HEK293 (cell line): ENCODE measurements at regions not wholly inside any gene's neighbourhood (a gene's known extent, or its start where the extent isn't known, plus 50 kb on each side); places are given as distances from the start of the nearest gene placed in this dataset.

ENCODE experiments used
- CTCF ChIA-PET: fragments of 350-600 bp; formaldehyde crosslinking; extraction: SDS; loops from one replicate; lab custom pipeline; 2021; ENCODE audit warnings: antibody characterized with exemption; lab: Yijun Ruan, JAX
- POLR2A ChIA-PET: fragments of 300-600 bp; formaldehyde crosslinking; extraction: SDS; loops from one replicate; lab custom pipeline; 2020; ENCODE audit warnings: antibody characterized with exemption, inconsistent platforms; lab: Yijun Ruan, JAX
- H3K27ac ChIP-seq: fragments of 200-500 bp; sonication (Bioruptor generic); 2 replicates; pipeline ENCODE4 v1.5.1; 2014; ENCODE audit warnings: low read depth, low read length, control low read depth, inconsistent platforms; ENCODE audit errors: extremely low read depth
- H3K36me3 ChIP-seq, 2 experiments: fragments of 200-500 bp in 1 of 2; sonication (Bioruptor generic) in 1 of 2; 1 replicate in 1 of 2; 2 replicates in 1 of 2; pipeline ENCODE4 v1.5.1; 2014 to 2017; ENCODE audit warnings: inconsistent platforms in 2 of 2, low read length in 2 of 2; ENCODE audit not compliant: control insufficient read depth in 2 of 2, insufficient read depth in 1 of 2
- H3K4me1 ChIP-seq: fragments of 200-500 bp; sonication (Bioruptor generic); 2 replicates; pipeline ENCODE4 v1.5.1; 2014; ENCODE audit warnings: mild to moderate bottlenecking, low read length, inconsistent platforms; ENCODE audit not compliant: control insufficient read depth, insufficient read depth
- H3K4me3 ChIP-seq: 2 replicates; pipeline ENCODE4 v1.5.1; 2011; ENCODE audit warnings: low read depth, mild to moderate bottlenecking, control low read depth, low read length, moderate library complexity
- H3K9me3 ChIP-seq: fragments of 200-500 bp; sonication (Bioruptor generic); 2 replicates; pipeline ENCODE4 v1.5.1; 2014; ENCODE audit warnings: low read depth, low read length, inconsistent platforms; ENCODE audit not compliant: control insufficient read depth, insufficient read depth
- ELK4 ChIP-seq: IDR thresholded peaks from 2 replicates; pipeline ENCODE4 v1.6.1; 2011; ENCODE audit warnings: mild to moderate bottlenecking, low read depth, low read length, borderline replicate concordance
- HOXC10 ChIP-seq: sonication (generic); formaldehyde crosslinking; IDR thresholded peaks from 2 replicates; pipeline ENCODE4 v1.8.1; 2023; ENCODE audit warnings: mild to moderate bottlenecking, missing genetic modification reagents
- HOXD13 ChIP-seq: sonication (generic); formaldehyde crosslinking; IDR thresholded peaks from 2 replicates; pipeline ENCODE4 v1.8.0; 2022; ENCODE audit warnings: missing genetic modification reagents, borderline replicate concordance
- KLF17 ChIP-seq: fragments of 450-650 bp; formaldehyde crosslinking; IDR thresholded peaks from 2 replicates; pipeline ENCODE4 v1.5.1; 2016; ENCODE audit warnings: missing biosample characterization, missing genetic modification characterization
- PRDM4 ChIP-seq: fragments of 450-650 bp; formaldehyde crosslinking; IDR thresholded peaks from 2 replicates; pipeline ENCODE4 v1.5.1; 2017; ENCODE audit warnings: missing biosample characterization, missing genetic modification characterization
- SP2 ChIP-seq: fragments of 450-650 bp; formaldehyde crosslinking; IDR thresholded peaks from 2 replicates; pipeline ENCODE4 v1.5.1; 2016; ENCODE audit warnings: missing biosample characterization, missing genetic modification characterization
- ZBTB49 ChIP-seq: fragments of 450-650 bp; formaldehyde crosslinking; IDR thresholded peaks from 2 replicates; pipeline ENCODE4 v1.5.1; 2016; ENCODE audit warnings: missing biosample characterization, missing genetic modification characterization, low read depth
- ZFP69B ChIP-seq: fragments of 450-650 bp; formaldehyde crosslinking; IDR thresholded peaks from 2 replicates; pipeline ENCODE4 v1.5.1; 2016; ENCODE audit warnings: missing biosample characterization, missing genetic modification characterization
- ZNF140 ChIP-seq: fragments of 450-650 bp; formaldehyde crosslinking; IDR thresholded peaks from 2 replicates; pipeline ENCODE4 v1.5.1; 2016; ENCODE audit warnings: missing biosample characterization, missing genetic modification characterization
- ZNF157 ChIP-seq: fragments of 450-650 bp; formaldehyde crosslinking; IDR thresholded peaks from 2 replicates; pipeline ENCODE4 v1.5.1; 2016; ENCODE audit warnings: missing biosample characterization, missing genetic modification characterization
- ZNF184 ChIP-seq: fragments of 450-650 bp; IDR thresholded peaks from 2 replicates; pipeline ENCODE4 v1.5.1; 2018; ENCODE audit warnings: missing biosample characterization, mild to moderate bottlenecking, missing genetic modification characterization
- ZNF223 ChIP-seq: fragments of 450-650 bp; formaldehyde crosslinking; IDR thresholded peaks from 2 replicates; pipeline ENCODE4 v1.5.1; 2016; ENCODE audit warnings: missing biosample characterization, missing genetic modification characterization
- ZNF239 ChIP-seq: fragments of 450-650 bp; formaldehyde crosslinking; IDR thresholded peaks from 2 replicates; pipeline ENCODE4 v1.5.1; 2016; ENCODE audit warnings: missing biosample characterization, missing genetic modification characterization
- ZNF37A ChIP-seq: fragments of 450-650 bp; IDR thresholded peaks from 2 replicates; pipeline ENCODE4 v1.5.1; 2018; ENCODE audit warnings: missing biosample characterization, missing genetic modification characterization
- ZNF398 ChIP-seq: fragments of 450-650 bp; formaldehyde crosslinking; IDR thresholded peaks from 2 replicates; pipeline ENCODE4 v1.5.1; 2017; ENCODE audit warnings: missing biosample characterization, missing genetic modification characterization
- ZNF600 ChIP-seq: fragments of 450-650 bp; formaldehyde crosslinking; IDR thresholded peaks from 2 replicates; pipeline ENCODE4 v1.5.1; 2016; ENCODE audit warnings: missing biosample characterization, missing genetic modification characterization
- ZNF701 ChIP-seq: fragments of 450-650 bp; formaldehyde crosslinking; IDR thresholded peaks from 2 replicates; pipeline ENCODE4 v1.5.1; 2016; ENCODE audit warnings: missing biosample characterization, missing genetic modification characterization
- ZNF747 ChIP-seq: fragments of 450-650 bp; formaldehyde crosslinking; IDR thresholded peaks from 2 replicates; pipeline ENCODE4 v1.5.1; 2016; ENCODE audit warnings: missing biosample characterization, missing genetic modification characterization
- TF ChIP-seq, protein P1 (sequence below): fragments of 450-650 bp; formaldehyde crosslinking; IDR thresholded peaks from 2 replicates; pipeline ENCODE4 v1.5.1; 2016; ENCODE audit warnings: missing biosample characterization, missing genetic modification characterization
- TF ChIP-seq, protein P2 (sequence below): fragments of 450-650 bp; IDR thresholded peaks from 2 replicates; pipeline ENCODE4 v1.5.1; 2018; ENCODE audit warnings: missing biosample characterization, mild to moderate bottlenecking, missing genetic modification characterization

DNA sequence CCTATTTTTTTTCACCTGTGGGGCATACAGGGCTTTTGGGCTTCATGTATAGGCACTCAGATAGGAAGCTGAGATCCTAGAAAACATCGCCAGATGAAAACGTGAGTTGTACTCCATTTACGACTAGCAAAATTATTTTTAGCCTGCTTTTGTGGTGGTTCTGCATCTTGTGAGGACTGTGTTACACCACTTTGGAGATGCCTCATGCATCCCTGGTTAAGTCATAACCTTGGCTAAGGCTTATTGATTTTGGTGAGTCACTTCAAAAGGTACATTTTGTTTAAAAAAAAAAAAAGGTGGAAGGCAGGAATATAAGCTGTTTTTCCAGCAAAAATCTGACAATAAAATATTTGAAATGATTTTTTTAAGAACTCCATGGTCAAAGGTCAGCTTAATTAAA, 101.8 kb upstream of the OLFM3 start (continued):
- no peak for TF ChIP-seq ELK4
- TF ChIP-seq ZNF398 (tag by site-specific recombination), result no peak

DNA sequence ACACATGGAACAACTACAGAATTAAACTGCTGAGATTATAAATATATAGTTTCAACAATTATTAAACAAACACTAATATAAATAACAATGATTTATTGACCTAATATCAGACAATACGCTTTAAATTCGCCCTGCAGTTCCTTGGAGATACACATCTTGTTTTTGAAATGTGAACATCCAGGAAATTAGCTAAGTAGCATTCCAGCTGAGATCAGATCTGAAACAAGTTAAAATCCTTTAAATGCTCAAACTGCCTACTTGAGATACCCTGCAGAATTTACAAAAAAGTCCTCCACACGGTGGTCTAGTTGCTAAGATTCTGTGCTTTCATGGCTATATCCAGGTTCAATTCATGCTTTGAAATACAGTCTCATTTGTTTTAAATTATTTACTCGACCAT, 101.4 kb upstream of the OLFM3 start:
- TF ChIP-seq ZNF600 (tag by site-specific recombination), result no peak
- TF ChIP-seq ZFP69B (tag by site-specific recombination), result no peak
- no peak for TF ChIP-seq ZNF239
- no peak for TF ChIP-seq HOXD13 (CRISPR knock-in tag)
- TF ChIP-seq, protein P1, sequence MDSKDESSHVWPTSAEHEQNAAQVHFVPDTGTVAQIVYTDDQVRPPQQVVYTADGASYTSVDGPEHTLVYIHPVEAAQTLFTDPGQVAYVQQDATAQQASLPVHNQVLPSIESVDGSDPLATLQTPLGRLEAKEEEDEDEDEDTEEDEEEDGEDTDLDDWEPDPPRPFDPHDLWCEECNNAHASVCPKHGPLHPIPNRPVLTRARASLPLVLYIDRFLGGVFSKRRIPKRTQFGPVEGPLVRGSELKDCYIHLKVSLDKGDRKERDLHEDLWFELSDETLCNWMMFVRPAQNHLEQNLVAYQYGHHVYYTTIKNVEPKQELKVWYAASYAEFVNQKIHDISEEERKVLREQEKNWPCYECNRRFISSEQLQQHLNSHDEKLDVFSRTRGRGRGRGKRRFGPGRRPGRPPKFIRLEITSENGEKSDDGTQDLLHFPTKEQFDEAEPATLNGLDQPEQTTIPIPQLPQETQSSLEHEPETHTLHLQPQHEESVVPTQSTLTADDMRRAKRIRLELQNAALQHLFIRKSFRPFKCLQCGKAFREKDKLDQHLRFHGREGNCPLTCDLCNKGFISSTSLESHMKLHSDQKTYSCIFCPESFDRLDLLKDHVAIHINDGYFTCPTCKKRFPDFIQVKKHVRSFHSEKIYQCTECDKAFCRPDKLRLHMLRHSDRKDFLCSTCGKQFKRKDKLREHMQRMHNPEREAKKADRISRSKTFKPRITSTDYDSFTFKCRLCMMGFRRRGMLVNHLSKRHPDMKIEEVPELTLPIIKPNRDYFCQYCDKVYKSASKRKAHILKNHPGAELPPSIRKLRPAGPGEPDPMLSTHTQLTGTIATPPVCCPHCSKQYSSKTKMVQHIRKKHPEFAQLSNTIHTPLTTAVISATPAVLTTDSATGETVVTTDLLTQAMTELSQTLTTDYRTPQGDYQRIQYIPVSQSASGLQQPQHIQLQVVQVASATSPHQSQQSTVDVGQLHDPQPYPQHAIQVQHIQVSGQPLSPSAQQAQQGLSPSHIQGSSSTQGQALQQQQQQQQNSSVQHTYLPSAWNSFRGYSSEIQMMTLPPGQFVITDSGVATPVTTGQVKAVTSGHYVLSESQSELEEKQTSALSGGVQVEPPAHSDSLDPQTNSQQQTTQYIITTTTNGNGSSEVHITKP (tag by site-specific recombination), result no peak
- TF ChIP-seq ZNF37A (tag by site-specific recombination), result no peak
- TF ChIP-seq ZNF184 (tag by site-specific recombination), result no peak
- TF ChIP-seq ZNF223 (tag by site-specific recombination), result no peak
- ChIA-PET POLR2A (no interaction called here), CTCF (no interaction called here)
- Histone ChIP-seq H3K36me3 (no peaks in the 10 kb centered on the region), H3K4me1 (no peaks in the 10 kb centered on the region), H3K9me3 (no peaks in the 10 kb centered on the region), H3K4me3 (no peak overlapping the region), H3K27ac (no peak overlapping the region)

GRCh38 chr1:102097451-102097850, 100.7 kb upstream of the OLFM3 start:
- H3K4me1 ChIP-seq, result no peaks in the 10 kb centered on the region
- no peaks in the 10 kb centered on the region for H3K36me3 ChIP-seq
- no peak overlapping the region for H3K27ac ChIP-seq
- ChIA-PET CTCF (no interaction called here), POLR2A (no interaction called here)
- H3K9me3 ChIP-seq, result no peaks in the 10 kb centered on the region
- no peak overlapping the region for H3K4me3 ChIP-seq
- TF ChIP-seq ZNF701 (no peak), ZNF747 (no peak), SP2 (tag by site-specific recombination) (no peak), ZNF157 (tag by site-specific recombination) (no peak), HOXC10 (CRISPR knock-in tag) (no peak), PRDM4 (tag by site-specific recombination) (no peak), ZNF140 (tag by site-specific recombination) (no peak), ZBTB49 (no peak), KLF17 (tag by site-specific recombination) (no peak)
- TF ChIP-seq, protein P2, sequence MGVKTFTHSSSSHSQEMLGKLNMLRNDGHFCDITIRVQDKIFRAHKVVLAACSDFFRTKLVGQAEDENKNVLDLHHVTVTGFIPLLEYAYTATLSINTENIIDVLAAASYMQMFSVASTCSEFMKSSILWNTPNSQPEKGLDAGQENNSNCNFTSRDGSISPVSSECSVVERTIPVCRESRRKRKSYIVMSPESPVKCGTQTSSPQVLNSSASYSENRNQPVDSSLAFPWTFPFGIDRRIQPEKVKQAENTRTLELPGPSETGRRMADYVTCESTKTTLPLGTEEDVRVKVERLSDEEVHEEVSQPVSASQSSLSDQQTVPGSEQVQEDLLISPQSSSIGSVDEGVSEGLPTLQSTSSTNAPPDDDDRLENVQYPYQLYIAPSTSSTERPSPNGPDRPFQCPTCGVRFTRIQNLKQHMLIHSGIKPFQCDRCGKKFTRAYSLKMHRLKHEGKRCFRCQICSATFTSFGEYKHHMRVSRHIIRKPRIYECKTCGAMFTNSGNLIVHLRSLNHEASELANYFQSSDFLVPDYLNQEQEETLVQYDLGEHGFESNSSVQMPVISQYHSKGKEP (tag by site-specific recombination), result no peak
